NCI-H748 (cell line): ENCODE measurements at regions not wholly inside any gene's neighbourhood (a gene's known extent, or its start where the extent isn't known, plus 50 kb on each side); places are given as distances from the start of the nearest gene placed in this dataset.

Source experiments
- DNase-seq: peaks from one replicate; lab custom pipeline; 2025; ENCODE audit not compliant: unreplicated experiment; lab: John Stamatoyannopoulos, UW

GRCh38 chr18:7288544-7288943, 57.7 kb downstream of the LRRC30 start:
- DNase-seq = no peak

GRCh38 chr18:7290077-7290476, 59.2 kb downstream of the LRRC30 start:
- DNase-seq = no peak

- no peak for DNase-seq
Measured at GRCh38 chr18:7291046-7291445, 60.2 kb downstream of the LRRC30 start.

GRCh38 chr18:7298149-7298548, 67.3 kb downstream of the LRRC30 start:
- no peak for DNase-seq

- peak; percentile 62 for DNase-seq
Measured at GRCh38 chr18:7301094-7301493, 70.2 kb downstream of the LRRC30 start.

- no peak for DNase-seq
Measured at GRCh38 chr18:7303316-7304060, 72.6 kb downstream of the LRRC30 start.

GRCh38 chr18:7304061-7304370, 73.1 kb downstream of the LRRC30 start:
- DNase-seq = no peak

GRCh38 chr18:7305416-7305815, 74.5 kb downstream of the LRRC30 start:
- no peak for DNase-seq

- DNase-seq = no peak
Measured at GRCh38 chr18:7307030-7307429, 76.1 kb downstream of the LRRC30 start.

GRCh38 chr18:7307526-7307925, 76.6 kb downstream of the LRRC30 start:
- DNase-seq = no peak

GRCh38 chr18:7317804-7318231, 86.9 kb downstream of the LRRC30 start:
- no peak for DNase-seq

- no peak for DNase-seq
Measured at GRCh38 chr18:7319161-7319560, 88.3 kb downstream of the LRRC30 start.

- DNase-seq = no peak
Measured at GRCh38 chr18:7321831-7322230, 90.9 kb downstream of the LRRC30 start.

GRCh38 chr18:7322817-7323485, 92.1 kb downstream of the LRRC30 start:
- DNase-seq = peak; percentile 82

GRCh38 chr18:7325126-7325430, 94.2 kb downstream of the LRRC30 start:
- no peak for DNase-seq

- DNase-seq = no peak
Measured at GRCh38 chr18:7329016-7329415, 98.1 kb downstream of the LRRC30 start.

GRCh38 chr18:7332452-7332851, 101.6 kb downstream of the LRRC30 start:
- DNase-seq = no peak

GRCh38 chr18:7333025-7333562, 102.2 kb downstream of the LRRC30 start:
- no peak for DNase-seq

- no peak for DNase-seq
Measured at GRCh38 chr18:7334973-7335568, 104.2 kb downstream of the LRRC30 start.

GRCh38 chr18:7336623-7337022, 105.7 kb downstream of the LRRC30 start:
- DNase-seq = no peak

- no peak for DNase-seq
Measured at GRCh38 chr18:7338846-7339245, 108.0 kb downstream of the LRRC30 start.

GRCh38 chr18:7341581-7342337, 110.9 kb downstream of the LRRC30 start:
- no peak for DNase-seq
